ENCODE measurements at regions not wholly inside any gene's neighbourhood (a gene's known extent, or its start where the extent isn't known, plus 50 kb on each side); places are given as distances from the start of the nearest gene placed in this dataset.

GRCh38 chr5:57902095-57902494 is 419.5 kb upstream of the ACTBL2 start:
- no peak overlapping the region for H3K4me2 ChIP-seq (ENCODE audit: insufficient read depth in 1 of 2, low read depth in 2 of 2, low read length in 2 of 2)
- H3K9ac ChIP-seq (replicated peaks in 1 of 4; ENCODE audit: extremely low read depth in 1 of 4, low read depth in 3 of 4, low read length in 3 of 4): no peak overlapping the region
- no peak overlapping the region for H3K18ac ChIP-seq (ENCODE audit: extremely low read depth, low read length)
- no peaks in the 10 kb centered on the region for H3K79me2 ChIP-seq (ENCODE audit: control insufficient read depth in 1 of 2, insufficient read depth in 2 of 2, low read length in 2 of 2)
- H3K4me3 ChIP-seq (ENCODE audit: extremely low read depth in 1 of 4, insufficient read depth in 2 of 4, low read depth in 3 of 4, low read length in 4 of 4): no peak overlapping the region
- H3K4me1 ChIP-seq (replicated peaks in 1 of 4; ENCODE audit: control insufficient read depth in 3 of 4, insufficient read depth in 4 of 4, low read length in 3 of 4): no peaks in the 10 kb centered on the region
- no peak overlapping the region for H4K91ac ChIP-seq (replicated peaks; ENCODE audit: insufficient read length, low read length)
- WGBS, 2 experiments (ENCODE audit: extremely low coverage in 1 of 2, insufficient coverage in 1 of 2, insufficient read length in 1 of 2, insufficient replicate concordance in 2 of 2, low coverage in 1 of 2, low lambda C conversion rate in 2 of 2, missing lambda C conversion rate in 1 of 2): 96% methylated on average over 2 of the region's 2 CpGs; no CpG with 5 or more reads in 1 of the 2 experiments
- H4K20me1 ChIP-seq (replicated peaks in 1 of 2; ENCODE audit: control insufficient read depth in 1 of 2, insufficient read depth in 2 of 2, low read length in 2 of 2): no peaks in the 10 kb centered on the region
- H3K79me1 ChIP-seq (ENCODE audit: low read depth, low read length): no peaks in the 10 kb centered on the region
- ChIA-PET CTCF (ENCODE audit: partially characterized antibody) (no interaction called here), POLR2A (ENCODE audit: partially characterized antibody) (no interaction called here)
- H3K23ac ChIP-seq (ENCODE audit: insufficient read length): no peak overlapping the region
- H3K27me3 ChIP-seq (replicated peaks in 1 of 4; ENCODE audit: control insufficient read depth in 3 of 4, extremely low read depth in 1 of 4, insufficient read depth in 3 of 4, low read length in 3 of 4): no peaks in the 10 kb centered on the region
- no peak for DNase-seq (ENCODE audit: low read depth in 1 of 2, low spot score in 2 of 2)
- H3K9me3 ChIP-seq (ENCODE audit: insufficient read depth in 2 of 2, low read depth in 1 of 2, low read length in 1 of 2): no peaks in the 10 kb centered on the region
- no peak overlapping the region for H2AFZ ChIP-seq (ENCODE audit: low read length)
- H2BK15ac ChIP-seq (ENCODE audit: low read length): no peak overlapping the region
- H2AK5ac ChIP-seq (ENCODE audit: low read depth, low read length): no peak overlapping the region
- H2BK20ac ChIP-seq (ENCODE audit: low read length): no peak overlapping the region
- H4K8ac ChIP-seq (ENCODE audit: extremely low read depth, insufficient read depth, low read length): no peak overlapping the region
- H2BK12ac ChIP-seq (ENCODE audit: low read depth, low read length): no peak overlapping the region
- no peak overlapping the region for H2BK120ac ChIP-seq (replicated peaks; ENCODE audit: low read depth, low read length)
- H4K5ac ChIP-seq (ENCODE audit: insufficient read length, low read depth, low read length): no peak overlapping the region
- H3K23me2 ChIP-seq (ENCODE audit: low read depth, low read length): no peaks in the 10 kb centered on the region
- H2BK5ac ChIP-seq (ENCODE audit: low read depth, low read length): no peak overlapping the region
- no peak overlapping the region for H3K56ac ChIP-seq (replicated peaks; ENCODE audit: insufficient read length, low read depth, low read length)
- FAIRE-seq: no peak
- H3K36me3 ChIP-seq (ENCODE audit: control insufficient read depth in 2 of 4, insufficient read depth in 4 of 4, low read length in 3 of 4): no peaks in the 10 kb centered on the region
- no peak overlapping the region for H3K14ac ChIP-seq (ENCODE audit: insufficient read length)
- H3K4ac ChIP-seq (replicated peaks; ENCODE audit: insufficient read length, low read depth, low read length): no peak overlapping the region
- H3K27ac ChIP-seq (ENCODE audit: low read depth, low read length): no peak overlapping the region
- no peak for TF ChIP-seq SIRT6 (IDR thresholded peaks at IDR 0.05; ENCODE audit: low read length)
- TF ChIP-seq EGR1 (IDR thresholded peaks at IDR 0.05; ENCODE audit: borderline replicate concordance, low read depth, low read length): no peak
- no peak for TF ChIP-seq NANOG (IDR thresholded peaks at IDR 0.05; ENCODE audit: insufficient read depth, low read depth, low read length, poor library complexity, severe bottlenecking)
- no peak for TF ChIP-seq KDM5A (IDR thresholded peaks at IDR 0.05; ENCODE audit: low read length)
- no peak for TF ChIP-seq CEBPB (IDR thresholded peaks at IDR 0.05; ENCODE audit: low read depth, low read length)
- no peak for TF ChIP-seq HDAC6 (IDR thresholded peaks at IDR 0.05; ENCODE audit: low read depth, low read length)
- no peak for TF ChIP-seq CBX5 (IDR thresholded peaks at IDR 0.05; ENCODE audit: low read depth, low read length)
- no peak for TF ChIP-seq EZH2 (IDR thresholded peaks at IDR 0.05; ENCODE audit: low read depth, low read length, severe bottlenecking)
- no peak for TF ChIP-seq POLR2A (IDR thresholded peaks at IDR 0.05; ENCODE audit: control extremely low read depth in 1 of 2, low read depth in 2 of 2, low read length in 2 of 2)
- TF ChIP-seq TEAD4 (IDR thresholded peaks at IDR 0.05; ENCODE audit: low read depth, low read length): no peak
- TF ChIP-seq SRF (IDR thresholded peaks at IDR 0.05; ENCODE audit: low read depth, low read length): no peak
- TF ChIP-seq TCF12 (IDR thresholded peaks at IDR 0.05; ENCODE audit: low read depth, low read length): no peak
- TF ChIP-seq SIN3A (conservative IDR thresholded peaks at IDR 0.05 in 1 of 2, IDR thresholded peaks at IDR 0.05 in 1 of 2; ENCODE audit: low read depth in 1 of 2, low read length in 2 of 2): no peak
- no peak for TF ChIP-seq GABPA (IDR thresholded peaks at IDR 0.05; ENCODE audit: borderline replicate concordance, insufficient read depth, low read length)
- no peak for TF ChIP-seq ASH2L (IDR thresholded peaks at IDR 0.05; ENCODE audit: low read length)
- no peak for TF ChIP-seq GTF2F1 (IDR thresholded peaks at IDR 0.05; ENCODE audit: borderline replicate concordance, low read depth, low read length)

All from H1 (cell line).